SU-DHL-6 (cell line): ENCODE measurements at regions not wholly inside any gene's neighbourhood (a gene's known extent, or its start where the extent isn't known, plus 50 kb on each side); places are given as distances from the start of the nearest gene placed in this dataset.

Source experiments
- H2AFZ ChIP-seq: fragments of 200-600 bp; sonication (generic); 2 replicates; pipeline ENCODE4 v1.6.1; 2014; ENCODE audit warnings: low read depth, mild to moderate bottlenecking, moderate library complexity, mixed read lengths, antibody characterized with exemption, low read length; ENCODE audit not compliant: severe bottlenecking
- H3F3A ChIP-seq: fragments of 200-600 bp; shearing (Covaris generic); 2 replicates; pipeline ENCODE4 v1.6.0; 2016; ENCODE audit warnings: antibody characterized with exemption, mild to moderate bottlenecking; ENCODE audit not compliant: insufficient read depth
- H3K27ac ChIP-seq: fragments of 200-600 bp; sonication (generic); 2 replicates; pipeline ENCODE4 v1.5.1; 2016; ENCODE audit warnings: low read depth, mild to moderate bottlenecking, low read length, moderate library complexity, mixed read lengths
- H3K27me3 ChIP-seq: fragments of 200-600 bp; sonication (generic), shearing (Covaris generic); 2 replicates; pipeline ENCODE4 v1.6.0; 2014; ENCODE audit warnings: mild to moderate bottlenecking, low read length
- H3K36me3 ChIP-seq: fragments of 200-600 bp; sonication (generic); 2 replicates; pipeline ENCODE4 v1.6.1; 2014; ENCODE audit warnings: mild to moderate bottlenecking, low read length, mixed read lengths
- H3K4me2 ChIP-seq: fragments of 300-600, 200-600 bp; shearing (Covaris generic), sonication (generic); 2 replicates; pipeline ENCODE4 v1.6.0; 2014; ENCODE audit warnings: low read length, low read depth, mild to moderate bottlenecking; ENCODE audit not compliant: poor library complexity, severe bottlenecking
- H3K4me3 ChIP-seq: fragments of 200-600 bp; sonication (generic); 2 replicates; pipeline ENCODE4 v1.5.1; 2014; ENCODE audit warnings: antibody characterized with exemption, low read length, mild to moderate bottlenecking, mixed read lengths; ENCODE audit not compliant: insufficient read depth, poor library complexity, severe bottlenecking
- H3K79me2 ChIP-seq: fragments of 200-600 bp; sonication (generic); 2 replicates; pipeline ENCODE4 v1.6.1; 2014; ENCODE audit warnings: mild to moderate bottlenecking, low read length, moderate library complexity; ENCODE audit not compliant: insufficient read depth
- H3K9ac ChIP-seq: fragments of 200-600 bp; sonication (generic); 2 replicates; pipeline ENCODE4 v1.7.0; 2014; ENCODE audit warnings: mild to moderate bottlenecking, low read length
- H3K9me2 ChIP-seq: fragments of 200-600 bp; sonication (generic); replicated peaks from 2 replicates; pipeline ENCODE4 v1.6.1; 2014; ENCODE audit warnings: low read length; ENCODE audit not compliant: insufficient read depth
- H3K9me3 ChIP-seq: fragments of 200-600 bp; sonication (generic); 2 replicates; pipeline ENCODE4 v1.6.1; 2014; ENCODE audit warnings: low read length, mixed read lengths; ENCODE audit not compliant: insufficient read depth
- H4K20me1 ChIP-seq: fragments of 200-600 bp; sonication (generic); 2 replicates; pipeline ENCODE4 v1.6.1; 2014; ENCODE audit warnings: low read depth, mild to moderate bottlenecking, antibody characterized with exemption, low read length, moderate library complexity, mixed read lengths
- EZH2phosphoT487 ChIP-seq: fragments of 200-600 bp; sonication (generic), shearing (Covaris generic); conservative IDR thresholded peaks from 2 replicates; pipeline ENCODE4 v1.6.1; 2018; ENCODE audit warnings: mild to moderate bottlenecking, antibody characterized with exemption, low read length, moderate library complexity, mixed read lengths
- TF ChIP-seq, protein P1 (sequence below): fragments of 200-600 bp; sonication (generic); IDR thresholded peaks from one replicate; pipeline ENCODE4 v1.5.1; 2017; ENCODE audit warnings: antibody characterized with exemption, mild to moderate bottlenecking, low read length, moderate library complexity; ENCODE audit not compliant: insufficient read depth, poor library complexity, severe bottlenecking

DNA sequence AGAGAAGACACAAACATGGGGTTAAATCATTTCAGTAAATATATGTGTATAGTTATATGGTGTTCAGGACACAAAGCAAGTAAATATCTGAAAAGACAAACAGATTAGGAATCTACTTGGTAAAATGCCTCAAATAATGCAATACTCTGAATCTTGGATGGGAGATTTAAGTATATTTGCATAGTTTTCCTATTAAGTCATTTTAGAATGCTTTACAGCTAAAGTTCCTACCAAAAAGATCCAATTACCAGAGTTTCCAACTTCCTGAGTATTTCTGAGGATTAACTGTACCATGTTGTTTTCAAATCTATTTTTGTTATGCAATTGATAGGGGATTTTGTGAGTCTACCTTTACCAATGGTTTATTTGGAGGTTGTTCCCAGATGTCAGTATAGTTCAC lies 424.4 kb upstream of the CCDC179 start:
- Histone ChIP-seq H3K36me3 (no peaks in the 10 kb centered on the region), H3K27me3 (no peaks in the 10 kb centered on the region), H3F3A (no peaks in the 10 kb centered on the region), H3K9me2 (no peaks in the 10 kb centered on the region), H3K9ac (no peak overlapping the region), H4K20me1 (no peaks in the 10 kb centered on the region), H2AFZ (no peak overlapping the region), H3K27ac (no peak overlapping the region), H3K4me3 (no peak overlapping the region), H3K4me2 (no peak overlapping the region), H3K79me2 (no peaks in the 10 kb centered on the region), H3K9me3 (no peaks in the 10 kb centered on the region)
- TF ChIP-seq EZH2phosphoT487: no peak
- TF ChIP-seq, protein P1, sequence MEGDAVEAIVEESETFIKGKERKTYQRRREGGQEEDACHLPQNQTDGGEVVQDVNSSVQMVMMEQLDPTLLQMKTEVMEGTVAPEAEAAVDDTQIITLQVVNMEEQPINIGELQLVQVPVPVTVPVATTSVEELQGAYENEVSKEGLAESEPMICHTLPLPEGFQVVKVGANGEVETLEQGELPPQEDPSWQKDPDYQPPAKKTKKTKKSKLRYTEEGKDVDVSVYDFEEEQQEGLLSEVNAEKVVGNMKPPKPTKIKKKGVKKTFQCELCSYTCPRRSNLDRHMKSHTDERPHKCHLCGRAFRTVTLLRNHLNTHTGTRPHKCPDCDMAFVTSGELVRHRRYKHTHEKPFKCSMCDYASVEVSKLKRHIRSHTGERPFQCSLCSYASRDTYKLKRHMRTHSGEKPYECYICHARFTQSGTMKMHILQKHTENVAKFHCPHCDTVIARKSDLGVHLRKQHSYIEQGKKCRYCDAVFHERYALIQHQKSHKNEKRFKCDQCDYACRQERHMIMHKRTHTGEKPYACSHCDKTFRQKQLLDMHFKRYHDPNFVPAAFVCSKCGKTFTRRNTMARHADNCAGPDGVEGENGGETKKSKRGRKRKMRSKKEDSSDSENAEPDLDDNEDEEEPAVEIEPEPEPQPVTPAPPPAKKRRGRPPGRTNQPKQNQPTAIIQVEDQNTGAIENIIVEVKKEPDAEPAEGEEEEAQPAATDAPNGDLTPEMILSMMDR: no peak

DNA sequence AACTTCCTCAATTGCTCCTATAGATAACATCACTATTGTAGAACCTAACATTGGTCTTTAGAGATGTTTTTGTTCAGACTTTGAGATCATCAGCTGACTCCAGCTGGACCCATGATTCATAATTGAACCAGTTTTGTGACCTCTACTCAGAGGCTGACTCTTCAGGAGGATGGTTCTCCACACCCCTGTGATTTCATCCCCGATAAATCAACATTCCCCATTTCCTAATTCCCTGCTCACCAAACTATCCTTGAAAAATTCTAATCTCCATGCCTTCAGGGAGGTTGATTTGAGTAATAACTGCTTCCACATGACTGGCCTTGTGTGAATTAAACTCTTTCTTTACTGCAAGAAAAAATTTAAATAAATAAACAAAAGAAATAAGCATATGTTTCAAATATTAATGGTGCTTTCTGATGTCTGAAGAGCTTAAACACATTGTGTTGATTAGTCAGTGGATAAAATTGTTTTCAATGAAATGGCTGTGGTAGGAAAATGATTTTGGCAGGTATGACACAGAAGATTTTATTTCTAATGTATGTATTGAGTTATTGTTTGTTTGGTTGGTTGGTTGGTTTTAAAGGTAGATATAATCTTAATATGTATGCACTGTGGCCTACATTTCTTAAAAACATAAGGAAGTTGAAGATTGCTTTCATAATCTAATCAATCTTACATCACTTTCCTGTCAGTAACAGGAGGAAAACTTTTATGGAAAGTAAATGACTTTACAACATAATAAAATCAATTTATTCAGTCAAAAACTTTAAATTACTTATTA lies 427.9 kb upstream of the CCDC179 start:
- no peak overlapping the region for H3K4me2 ChIP-seq
- H3K9me2 ChIP-seq: no peaks in the 10 kb centered on the region
- no peaks in the 10 kb centered on the region; the same call in 1 of the 2 replicates for H3K9me3 ChIP-seq
- H3K27ac ChIP-seq: no peak overlapping the region
- no peaks in the 10 kb centered on the region for H3F3A ChIP-seq
- H3K79me2 ChIP-seq: no peaks in the 10 kb centered on the region
- no peak for TF ChIP-seq EZH2phosphoT487
- TF ChIP-seq, protein P1: no peak
- no peaks in the 10 kb centered on the region for H4K20me1 ChIP-seq
- H3K9ac ChIP-seq: no peak overlapping the region
- H3K36me3 ChIP-seq: no peaks in the 10 kb centered on the region
- H3K4me3 ChIP-seq: no peak overlapping the region
- H3K27me3 ChIP-seq: no peaks in the 10 kb centered on the region
- H2AFZ ChIP-seq: no peak overlapping the region

DNA sequence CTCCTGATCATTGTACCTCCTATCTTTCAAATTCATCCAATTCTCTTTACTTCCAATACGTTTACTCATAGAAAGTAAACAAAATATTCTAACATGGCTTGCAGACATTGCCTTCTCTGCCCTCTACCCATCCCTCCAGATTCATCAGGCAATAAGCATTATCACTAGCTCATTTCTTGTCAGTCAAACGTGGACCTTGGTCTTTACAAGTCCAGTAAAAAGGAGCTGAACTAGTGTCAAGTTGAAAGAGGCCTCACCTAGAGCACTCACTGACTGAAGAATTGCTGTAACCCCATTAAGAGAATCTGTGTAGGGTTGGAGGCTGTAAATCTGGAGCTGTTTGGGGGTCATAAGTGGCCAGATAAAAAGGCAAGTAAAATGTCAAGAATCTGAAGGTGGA lies 435.0 kb upstream of the CCDC179 start:
- Histone ChIP-seq H3K36me3 (no peaks in the 10 kb centered on the region), H3K4me2 (no peak overlapping the region), H3K9me2 (no peaks in the 10 kb centered on the region), H3K27ac (no peak overlapping the region), H3K9ac (no peak overlapping the region), H3K4me3 (no peak overlapping the region), H4K20me1 (no peaks in the 10 kb centered on the region), H3K27me3 (no peaks in the 10 kb centered on the region), H3F3A (no peaks in the 10 kb centered on the region), H3K9me3 (no peaks in the 10 kb centered on the region; the same call in 1 of the 2 replicates), H2AFZ (no peak overlapping the region), H3K79me2 (no peaks in the 10 kb centered on the region)
- no peak for TF ChIP-seq EZH2phosphoT487
- TF ChIP-seq, protein P1: no peak
